MM.1S (cell line): ENCODE measurements at regions not wholly inside any gene's neighbourhood (a gene's known extent, or its start where the extent isn't known, plus 50 kb on each side); places are given as distances from the start of the nearest gene placed in this dataset.

ENCODE experiments used
- EZH2 ChIP-seq: fragments of 300-600 bp; sonication (generic); optimal IDR thresholded peaks from 2 replicates; pipeline ENCODE3; 2017; ENCODE audit warnings: low read depth, mild to moderate bottlenecking, antibody characterized with exemption, low read length, mixed read lengths
- TF ChIP-seq, protein P1 (sequence below): fragments of 300-600 bp; sonication (generic); IDR thresholded peaks from 2 replicates; pipeline ENCODE4 v1.5.1; 2016; ENCODE audit warnings: antibody characterized with exemption, low read length, mixed read lengths

DNA sequence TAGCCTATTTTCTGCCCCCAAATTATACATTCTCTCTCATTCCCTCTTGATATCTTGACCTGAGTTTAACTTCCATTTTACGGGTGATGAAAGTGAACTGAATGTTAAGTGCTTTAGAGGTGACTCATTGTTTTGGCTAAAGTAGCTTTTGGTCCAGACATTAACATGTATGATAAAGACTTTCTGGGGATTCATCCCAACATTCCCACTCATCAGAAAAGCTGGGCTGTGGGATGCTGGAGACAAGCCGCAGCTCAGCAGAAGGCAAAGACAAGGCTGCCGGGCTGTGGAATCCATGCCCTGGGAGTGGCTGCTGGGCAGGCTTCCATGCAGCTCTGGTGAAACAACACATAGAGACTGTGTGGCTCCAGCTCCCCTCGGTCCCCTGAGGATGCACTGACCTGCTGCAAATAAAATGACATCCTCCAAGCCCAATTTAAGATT, 89.9 kb upstream of the SYNDIG1 start:
- TF ChIP-seq, protein P1, sequence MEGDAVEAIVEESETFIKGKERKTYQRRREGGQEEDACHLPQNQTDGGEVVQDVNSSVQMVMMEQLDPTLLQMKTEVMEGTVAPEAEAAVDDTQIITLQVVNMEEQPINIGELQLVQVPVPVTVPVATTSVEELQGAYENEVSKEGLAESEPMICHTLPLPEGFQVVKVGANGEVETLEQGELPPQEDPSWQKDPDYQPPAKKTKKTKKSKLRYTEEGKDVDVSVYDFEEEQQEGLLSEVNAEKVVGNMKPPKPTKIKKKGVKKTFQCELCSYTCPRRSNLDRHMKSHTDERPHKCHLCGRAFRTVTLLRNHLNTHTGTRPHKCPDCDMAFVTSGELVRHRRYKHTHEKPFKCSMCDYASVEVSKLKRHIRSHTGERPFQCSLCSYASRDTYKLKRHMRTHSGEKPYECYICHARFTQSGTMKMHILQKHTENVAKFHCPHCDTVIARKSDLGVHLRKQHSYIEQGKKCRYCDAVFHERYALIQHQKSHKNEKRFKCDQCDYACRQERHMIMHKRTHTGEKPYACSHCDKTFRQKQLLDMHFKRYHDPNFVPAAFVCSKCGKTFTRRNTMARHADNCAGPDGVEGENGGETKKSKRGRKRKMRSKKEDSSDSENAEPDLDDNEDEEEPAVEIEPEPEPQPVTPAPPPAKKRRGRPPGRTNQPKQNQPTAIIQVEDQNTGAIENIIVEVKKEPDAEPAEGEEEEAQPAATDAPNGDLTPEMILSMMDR, result no peak
- TF ChIP-seq EZH2, result no peak
